ENCODE measurements at regions not wholly inside any gene's neighbourhood (a gene's known extent, or its start where the extent isn't known, plus 50 kb on each side); places are given as distances from the start of the nearest gene placed in this dataset.
"Not testable (repeated sequence)": the region's sequence is repeated elsewhere in the genome, so short reads cannot be mapped to it uniquely, and the experiment has no call there.

DNA sequence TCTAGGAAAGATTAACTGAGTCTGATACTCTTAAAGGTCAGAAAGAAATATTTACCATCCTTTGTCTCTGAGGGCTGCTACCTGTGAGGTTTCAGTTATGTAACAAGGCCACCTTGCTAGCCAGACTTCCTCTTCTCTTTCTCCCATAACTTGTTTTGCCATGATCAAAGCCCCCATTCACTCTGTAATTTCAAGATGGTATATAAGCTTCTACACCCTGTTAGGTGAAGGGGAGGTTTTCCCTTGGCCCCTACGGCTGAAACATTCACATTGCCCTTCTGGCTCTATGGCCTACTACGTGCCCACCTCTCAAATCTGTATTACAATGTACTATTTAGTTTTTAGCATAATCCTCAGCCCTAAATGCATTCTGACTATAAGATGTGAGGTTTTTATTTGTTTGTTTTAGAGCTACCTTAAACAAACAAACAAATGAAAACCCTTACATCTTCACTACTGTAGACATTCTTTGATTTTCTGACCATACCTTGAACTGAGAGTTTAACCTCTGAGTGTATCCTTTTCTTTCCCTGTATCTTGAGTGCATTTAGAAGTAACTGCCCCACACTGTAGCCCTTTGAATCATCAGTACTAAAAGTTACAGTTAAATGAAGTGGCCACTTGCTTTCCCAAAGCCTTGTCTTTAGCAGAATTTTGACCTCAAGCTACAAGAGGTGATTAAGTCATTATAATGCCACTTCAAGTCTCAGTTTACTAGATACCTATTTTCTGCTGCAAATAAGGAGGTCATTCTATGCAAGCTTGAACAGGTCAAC lies 332.2 kb downstream of the SOCS6 start:
- Histone ChIP-seq H3K4me1 (peaks cover 14% of the 10 kb centered on the region), H3K9ac (no peak overlapping the region), H3K9me3 (no peaks in the 10 kb centered on the region), H3K27ac (peak overlapping the region; percentile 49; the same call in 1 of the 2 replicates), H3K4me2 (peak overlapping the region; percentile 72), H3K27me3 (no peaks in the 10 kb centered on the region), H4K20me1 (no peaks in the 10 kb centered on the region), H3K36me3 (no peaks in the 10 kb centered on the region), H3K4me3 (no peak overlapping the region)
- TF ChIP-seq Cebpa-rat (IDR thresholded peaks at IDR 0.05), result no peak

DNA sequence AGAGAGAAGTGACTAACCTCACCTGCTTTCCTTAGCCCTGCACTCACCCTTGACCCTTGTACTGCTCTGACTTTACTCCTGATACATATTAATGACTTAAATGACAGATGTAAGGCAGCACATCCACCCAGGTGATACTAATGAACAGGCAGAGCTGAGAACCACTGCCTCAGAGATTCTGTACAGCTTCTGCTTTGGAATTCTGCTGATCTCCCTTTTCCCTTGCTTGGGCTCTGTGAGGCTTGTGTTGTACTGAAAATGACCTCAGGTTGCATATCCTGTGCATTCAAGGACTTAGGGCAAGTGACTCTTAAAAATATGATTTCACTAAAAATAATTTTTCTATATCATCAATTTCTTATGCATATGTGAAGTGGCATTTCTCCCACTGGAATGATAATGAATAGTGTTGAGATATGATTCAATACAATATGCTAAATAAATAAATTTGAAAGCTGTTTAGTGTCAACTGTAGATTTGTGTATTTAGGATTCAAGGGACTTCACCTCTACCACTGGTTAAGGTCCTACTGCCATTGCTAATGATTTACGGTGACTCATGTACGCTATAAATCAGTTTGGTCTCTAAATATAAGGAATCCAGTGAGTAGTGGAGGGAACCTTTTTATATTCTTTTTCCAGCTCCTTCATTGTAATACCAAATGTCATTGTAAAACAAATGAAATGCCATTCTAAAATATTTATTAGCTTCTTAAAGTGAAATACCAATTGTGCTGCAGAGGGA lies 328.3 kb downstream of the SOCS6 start:
- Histone ChIP-seq H3K4me2 (no peak overlapping the region), H3K27me3 (no peaks in the 10 kb centered on the region), H3K4me3 (no peak overlapping the region), H3K9ac (no peak overlapping the region), H3K4me1 (peaks cover 13% of the 10 kb centered on the region), H3K9me3 (no peaks in the 10 kb centered on the region), H4K20me1 (no peaks in the 10 kb centered on the region), H3K27ac (no peak overlapping the region), H3K36me3 (no peaks in the 10 kb centered on the region)
- no peak for TF ChIP-seq Cebpa-rat (IDR thresholded peaks at IDR 0.05)

DNA sequence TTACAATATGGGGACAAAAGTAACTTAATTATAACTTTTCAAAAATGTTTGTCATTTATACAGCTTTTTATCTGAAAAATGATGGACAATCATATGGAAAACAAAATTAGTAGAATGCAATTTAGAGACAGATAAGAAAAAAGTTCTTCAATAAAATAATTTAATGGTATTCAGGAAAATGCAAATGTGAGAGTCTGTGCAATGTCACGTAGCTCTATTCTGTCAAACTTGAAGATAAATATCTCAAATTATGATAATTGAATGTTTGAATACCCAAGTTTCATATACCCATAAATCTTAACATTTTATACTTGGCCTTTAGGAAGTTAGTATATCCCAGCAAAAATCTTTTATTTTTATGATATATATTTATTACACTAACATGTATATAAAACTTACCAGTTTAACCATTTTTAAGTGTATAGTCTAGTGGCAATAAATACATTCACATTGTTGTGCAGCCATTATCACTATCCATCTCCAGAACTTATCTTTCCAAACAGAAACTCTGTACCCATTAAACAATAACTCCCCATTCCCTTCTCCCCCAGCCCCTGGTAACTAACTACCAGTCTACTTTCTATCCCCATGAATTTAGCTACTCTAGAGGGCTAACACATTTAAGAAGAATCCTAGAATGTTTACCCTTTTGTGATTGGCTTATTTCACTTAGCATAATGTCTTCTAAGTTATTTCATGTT lies 311.5 kb downstream of the SOCS6 start:
- Histone ChIP-seq H3K27me3 (no peaks in the 10 kb centered on the region), H3K9me3 (no peaks in the 10 kb centered on the region), H3K4me2 (no peak overlapping the region), H3K27ac (no peak overlapping the region), H4K20me1 (no peaks in the 10 kb centered on the region), H3K9ac (no peak overlapping the region), H3K4me1 (no peaks in the 10 kb centered on the region), H3K4me3 (no peak overlapping the region), H3K36me3 (no peaks in the 10 kb centered on the region)
- TF ChIP-seq Cebpa-rat (IDR thresholded peaks at IDR 0.05), result no peak

DNA sequence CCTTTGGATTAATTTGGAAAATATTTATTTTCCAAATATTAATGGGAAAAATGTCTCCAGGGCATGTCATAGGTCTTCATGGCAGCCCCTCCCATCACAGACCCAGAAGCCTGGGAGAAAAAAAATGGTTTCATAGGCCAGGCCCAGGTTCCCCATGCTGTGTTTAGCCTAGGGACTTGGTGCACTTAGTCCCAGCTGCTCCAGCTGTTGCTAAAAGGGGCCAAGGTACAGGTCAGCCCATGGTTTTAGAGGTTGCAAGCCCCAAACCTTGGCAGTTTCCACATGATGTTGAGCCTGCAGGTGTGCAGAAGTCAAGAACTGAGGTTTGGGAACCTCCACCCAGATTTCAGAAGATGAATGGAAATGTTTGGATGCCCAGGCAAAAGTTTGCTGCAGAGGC lies 309.6 kb downstream of the SOCS6 start:
- Histone ChIP-seq H3K4me1 (no peaks in the 10 kb centered on the region), H3K36me3 (no peaks in the 10 kb centered on the region), H3K4me3 (no peak overlapping the region), H3K9me3 (no peaks in the 10 kb centered on the region), H3K27ac (no peak overlapping the region), H3K27me3 (no peaks in the 10 kb centered on the region), H3K9ac (no peak overlapping the region), H4K20me1 (no peaks in the 10 kb centered on the region), H3K4me2 (no peak overlapping the region)
- TF ChIP-seq Cebpa-rat (IDR thresholded peaks at IDR 0.05), result no peak

DNA sequence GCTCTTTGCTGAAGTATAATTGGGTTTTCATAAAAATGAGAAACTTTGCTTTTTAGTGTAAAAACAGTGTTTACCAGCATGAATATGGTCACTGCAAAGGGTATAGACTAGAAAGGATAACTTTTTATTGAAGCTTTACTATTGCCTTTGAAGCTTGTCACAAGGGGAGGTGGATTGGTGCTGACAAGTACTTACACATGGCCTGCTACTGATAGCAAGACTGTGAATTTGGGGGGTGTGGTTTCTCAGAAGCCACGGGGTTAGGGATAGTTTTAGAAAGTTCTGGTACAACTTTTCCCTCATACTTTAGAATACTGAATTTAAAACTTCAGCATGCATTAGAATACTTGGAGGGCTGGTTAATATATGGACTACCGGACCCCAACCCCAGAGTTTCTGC lies 294.1 kb downstream of the SOCS6 start:
- no peak overlapping the region for H3K9ac ChIP-seq
- H3K27me3 ChIP-seq, result no peaks in the 10 kb centered on the region
- H4K20me1 ChIP-seq, result no peaks in the 10 kb centered on the region
- no peak overlapping the region for H3K27ac ChIP-seq
- TF ChIP-seq Cebpa-rat (IDR thresholded peaks at IDR 0.05), result no peak
- no peaks in the 10 kb centered on the region for H3K4me1 ChIP-seq
- no peaks in the 10 kb centered on the region for H3K36me3 ChIP-seq
- H3K4me2 ChIP-seq, result no peak overlapping the region
- peaks cover 5% of the 10 kb centered on the region for H3K9me3 ChIP-seq
- H3K4me3 ChIP-seq, result no peak overlapping the region

DNA sequence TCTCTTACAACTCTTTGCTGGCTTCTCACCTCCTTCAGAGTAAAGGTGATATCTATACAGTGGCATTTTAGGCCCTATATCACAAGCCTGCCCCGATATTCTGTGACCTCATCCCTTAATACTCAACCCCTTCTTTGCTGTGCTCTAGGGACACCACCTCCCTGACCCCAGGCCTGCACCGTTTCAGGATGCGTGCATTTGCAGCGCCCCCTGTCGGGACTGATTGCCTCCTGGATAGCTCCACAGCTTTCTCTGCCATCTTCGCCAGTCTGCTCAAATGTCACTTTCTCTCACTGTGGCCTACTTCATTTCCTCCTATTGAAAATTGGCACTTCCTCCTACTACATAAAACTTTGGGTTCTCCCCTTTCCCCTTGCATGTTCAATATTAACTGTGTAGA lies 289.6 kb downstream of the SOCS6 start:
- Histone ChIP-seq H3K27me3 (no peaks in the 10 kb centered on the region), H3K27ac (no peak overlapping the region), H3K4me2 (no peak overlapping the region), H4K20me1 (no peaks in the 10 kb centered on the region), H3K36me3 (no peaks in the 10 kb centered on the region), H3K9me3 (peaks cover 4% of the 10 kb centered on the region; the same call in 1 of the 2 replicates), H3K4me3 (no peak overlapping the region), H3K4me1 (no peaks in the 10 kb centered on the region), H3K9ac (no peak overlapping the region)
- no peak for TF ChIP-seq Cebpa-rat (IDR thresholded peaks at IDR 0.05)

DNA sequence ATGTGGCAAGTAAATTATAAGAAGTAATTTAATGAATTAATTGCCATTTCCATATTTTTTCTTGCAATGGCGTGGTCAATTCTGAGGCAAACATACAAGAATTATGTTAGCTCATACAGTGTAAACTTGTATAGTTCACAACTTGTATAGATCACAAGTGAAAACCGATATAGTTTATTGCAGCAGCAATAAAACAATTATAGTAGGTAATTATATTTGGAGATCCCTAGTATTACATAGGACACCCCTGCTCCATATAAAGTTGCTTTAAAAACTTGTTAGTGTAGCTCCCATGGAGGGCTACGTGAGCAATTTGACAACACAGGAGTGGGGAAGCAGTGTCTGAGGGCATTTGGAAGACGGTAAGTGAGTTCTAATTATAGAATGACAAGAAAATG lies 288.2 kb downstream of the SOCS6 start:
- H3K9me3 ChIP-seq, result peaks cover 4% of the 10 kb centered on the region; the same call in 1 of the 2 replicates
- no peak overlapping the region for H3K4me2 ChIP-seq
- TF ChIP-seq Cebpa-rat (IDR thresholded peaks at IDR 0.05), result no peak
- H3K9ac ChIP-seq, result no peak overlapping the region
- H3K4me1 ChIP-seq, result no peaks in the 10 kb centered on the region
- H4K20me1 ChIP-seq, result no peaks in the 10 kb centered on the region
- H3K27me3 ChIP-seq, result no peaks in the 10 kb centered on the region
- no peak overlapping the region for H3K4me3 ChIP-seq
- no peak overlapping the region for H3K27ac ChIP-seq
- H3K36me3 ChIP-seq, result no peaks in the 10 kb centered on the region

DNA sequence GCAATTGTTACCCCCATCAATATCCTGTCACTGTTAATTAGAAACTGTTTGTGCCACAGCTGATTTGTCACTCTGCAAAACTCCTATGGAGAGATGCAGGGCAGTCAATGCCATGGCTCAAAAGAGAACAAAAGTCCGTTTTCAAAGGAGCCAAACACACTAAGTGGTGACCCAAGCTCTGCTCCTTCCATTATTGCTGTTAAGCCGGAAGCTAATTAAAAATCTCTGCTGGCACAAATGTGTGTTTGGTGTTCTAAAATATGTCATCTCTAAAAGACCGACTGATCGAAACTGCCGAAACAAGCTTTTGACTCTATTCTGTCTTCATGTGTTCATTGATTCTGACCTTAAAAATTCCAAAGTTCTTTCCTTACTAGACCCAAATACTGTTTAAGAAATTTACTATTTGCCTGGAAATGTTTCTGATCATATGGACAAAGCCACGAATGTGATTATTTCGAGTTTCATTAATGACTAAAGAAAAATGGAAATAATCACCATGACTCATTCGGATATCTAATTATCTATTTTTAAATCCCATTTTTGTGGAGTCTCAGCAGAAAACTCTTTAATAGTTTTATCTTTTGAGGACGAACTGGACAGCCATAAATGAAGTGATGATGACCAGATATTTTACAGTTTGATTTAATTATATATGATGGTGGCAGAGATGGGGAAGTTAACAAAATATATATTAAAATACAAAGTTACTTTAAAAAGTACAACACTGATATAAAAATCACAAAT lies 287.6 kb downstream of the SOCS6 start:
- no peak overlapping the region for H3K27ac ChIP-seq
- no peak overlapping the region for H3K4me3 ChIP-seq
- no peaks in the 10 kb centered on the region for H3K4me1 ChIP-seq
- TF ChIP-seq Cebpa-rat (IDR thresholded peaks at IDR 0.05), result no peak
- no peaks in the 10 kb centered on the region for H4K20me1 ChIP-seq
- H3K4me2 ChIP-seq, result no peak overlapping the region
- H3K9ac ChIP-seq, result no peak overlapping the region
- no peaks in the 10 kb centered on the region for H3K36me3 ChIP-seq
- peaks cover 4% of the 10 kb centered on the region; the same call in 1 of the 2 replicates for H3K9me3 ChIP-seq
- H3K27me3 ChIP-seq, result no peaks in the 10 kb centered on the region

DNA sequence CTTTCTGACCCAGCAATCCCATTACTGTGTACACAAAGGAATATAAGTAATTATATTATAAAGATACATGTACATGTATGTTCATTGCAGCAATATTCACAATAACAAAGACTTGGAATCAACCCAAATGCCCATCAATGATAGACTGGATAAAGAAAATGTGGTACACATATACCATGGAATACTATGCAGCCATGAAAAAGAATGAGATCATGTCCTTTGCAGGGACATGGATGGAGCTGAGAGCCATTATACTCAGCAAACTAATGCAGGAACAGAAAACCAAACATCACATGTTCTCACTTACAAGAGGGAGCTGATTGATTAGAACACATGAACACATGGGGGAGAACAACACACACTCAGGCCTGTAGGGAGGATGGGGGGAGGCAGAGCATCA lies 286.1 kb downstream of the SOCS6 start:
- not testable (repeated sequence) for H3K4me3 ChIP-seq, H3K27ac ChIP-seq, H3K4me2 ChIP-seq, H3K27me3 ChIP-seq, H3K9ac ChIP-seq, H4K20me1 ChIP-seq, H3K36me3 ChIP-seq, H3K9me3 ChIP-seq, H3K4me1 ChIP-seq

DNA sequence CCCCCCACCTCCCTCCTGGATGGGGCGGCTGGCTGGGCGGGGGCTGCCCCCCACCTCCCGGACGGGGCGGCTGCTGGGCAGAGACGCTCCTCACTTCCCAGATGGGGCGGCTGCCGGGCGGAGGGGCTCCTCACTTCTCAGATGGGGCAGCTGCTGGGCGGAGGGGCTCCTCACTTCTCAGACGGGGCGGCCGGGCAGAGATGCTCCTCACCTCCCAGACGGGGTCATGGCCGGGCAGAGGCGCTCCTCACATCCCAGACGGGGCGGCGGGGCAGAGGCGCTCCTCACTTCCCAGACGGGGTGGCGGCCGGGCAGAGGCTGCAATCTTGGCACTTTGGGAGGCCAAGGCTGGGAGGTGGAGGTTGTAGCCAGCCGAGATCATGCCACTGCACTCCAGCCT lies 280.8 kb downstream of the SOCS6 start:
- H3K27ac ChIP-seq, H3K9ac ChIP-seq, H4K20me1 ChIP-seq, H3K36me3 ChIP-seq, H3K4me2 ChIP-seq, H3K27me3 ChIP-seq, H3K4me1 ChIP-seq, H3K4me3 ChIP-seq, H3K9me3 ChIP-seq: not testable (repeated sequence)

Data from BLaER1 (cell line).